Fibroblast of skin of right biceps (primary cell): ENCODE measurements at regions not wholly inside any gene's neighbourhood (a gene's known extent, or its start where the extent isn't known, plus 50 kb on each side); places are given as distances from the start of the nearest gene placed in this dataset.
"Not testable (repeated sequence)": the region's sequence is repeated elsewhere in the genome, so short reads cannot be mapped to it uniquely, and the experiment has no call there.

Experiments used
- DNase-seq: peaks from one replicate; pipeline ENCODE4 v3.0.0-alpha.2; 2013

GRCh38 chr5:117347280-117347679 lies 772.7 kb upstream of the SEMA6A start:
- no peak for DNase-seq

- DNase-seq = not testable (repeated sequence)
These were observed 769.1 kb upstream of the SEMA6A start for GRCh38 chr5:117343726-117344125.

GRCh38 chr5:117337064-117337749 lies 762.6 kb upstream of the SEMA6A start:
- DNase-seq = no peak

- DNase-seq = no peak
These were observed 761.6 kb upstream of the SEMA6A start for GRCh38 chr5:117336208-117336607.

GRCh38 chr5:117333011-117333410 lies 758.4 kb upstream of the SEMA6A start:
- DNase-seq = no peak

- no peak for DNase-seq
These were observed 757.7 kb upstream of the SEMA6A start for GRCh38 chr5:117332341-117332740.

- peak; percentile 7 for DNase-seq
These were observed 752.9 kb upstream of the SEMA6A start for GRCh38 chr5:117327511-117327910.

GRCh38 chr5:117326997-117327396 lies 752.4 kb upstream of the SEMA6A start:
- no peak for DNase-seq

GRCh38 chr5:117318528-117318927 lies 743.9 kb upstream of the SEMA6A start:
- DNase-seq = no peak

GRCh38 chr5:117315170-117315569 lies 740.5 kb upstream of the SEMA6A start:
- no peak for DNase-seq

GRCh38 chr5:117304512-117305107 lies 730.0 kb upstream of the SEMA6A start:
- not testable (repeated sequence) for DNase-seq

- peak; percentile 34 for DNase-seq
These were observed 728.3 kb upstream of the SEMA6A start for GRCh38 chr5:117302949-117303348.

GRCh38 chr5:117302473-117302872 lies 727.9 kb upstream of the SEMA6A start:
- no peak for DNase-seq

- DNase-seq = no peak
These were observed 725.3 kb upstream of the SEMA6A start for GRCh38 chr5:117299936-117300328.

GRCh38 chr5:117299224-117299935 lies 724.8 kb upstream of the SEMA6A start:
- no peak for DNase-seq

GRCh38 chr5:117296872-117297271 lies 722.2 kb upstream of the SEMA6A start:
- DNase-seq = no peak

- no peak for DNase-seq
These were observed 721.3 kb upstream of the SEMA6A start for GRCh38 chr5:117295941-117296340.

GRCh38 chr5:117286813-117287212 lies 712.2 kb upstream of the SEMA6A start:
- DNase-seq = no peak

- DNase-seq = peak; percentile 61
These were observed 697.0 kb upstream of the SEMA6A start for GRCh38 chr5:117271656-117272055.

- DNase-seq = peak; percentile 36
These were observed 691.7 kb upstream of the SEMA6A start for GRCh38 chr5:117266280-117266679.

- DNase-seq = no peak
These were observed 688.6 kb upstream of the SEMA6A start for GRCh38 chr5:117263231-117263630.

- no peak for DNase-seq
These were observed 688.0 kb upstream of the SEMA6A start for GRCh38 chr5:117262572-117263131.

- DNase-seq = no peak
These were observed 687.4 kb upstream of the SEMA6A start for GRCh38 chr5:117261948-117262571.
